Hepatocyte (in vitro differentiated cells): ENCODE measurements at regions not wholly inside any gene's neighbourhood (a gene's known extent, or its start where the extent isn't known, plus 50 kb on each side); places are given as distances from the start of the nearest gene placed in this dataset.

ENCODE experiments used
- CTCF ChIP-seq: fragments of 200-600 bp; sonication (generic); IDR thresholded peaks from 2 replicates; pipeline ENCODE4 v1.5.1; 2016; ENCODE audit warnings: antibody characterized with exemption, mild to moderate bottlenecking; ENCODE audit not compliant: poor library complexity
- EZH2phosphoT487 ChIP-seq: fragments of 200-600 bp; sonication (generic); IDR thresholded peaks from one replicate; pipeline ENCODE4 v1.6.1; 2018; ENCODE audit warnings: antibody characterized with exemption, mild to moderate bottlenecking, low read depth, moderate library complexity; ENCODE audit not compliant: unreplicated experiment, severe bottlenecking

- TF ChIP-seq EZH2phosphoT487 (no peak), CTCF (peak; percentile 93)
These were observed 82.9 kb upstream of the STXBP6 start for GRCh38 chr14:25132732-25133422.
